Non-pigmented ciliary epithelial cell (primary cell): ENCODE measurements at regions not wholly inside any gene's neighbourhood (a gene's known extent, or its start where the extent isn't known, plus 50 kb on each side); places are given as distances from the start of the nearest gene placed in this dataset.

Experiments used
- DNase-seq: peaks from one replicate; pipeline ENCODE4 v3.0.0-alpha.2; 2010; ENCODE audit warnings: low read depth

- DNase-seq, result no peak
Observed at GRCh38 chr11:115555336-115556090, 51.3 kb upstream of the CADM1 start.
